ENCODE measurements at regions not wholly inside any gene's neighbourhood (a gene's known extent, or its start where the extent isn't known, plus 50 kb on each side); places are given as distances from the start of the nearest gene placed in this dataset.

GRCh38 chr3:86790884-86791549 is 199.9 kb downstream of the VGLL3 start:
- H3K9me3 ChIP-seq, result no peaks in the 10 kb centered on the region

DNA sequence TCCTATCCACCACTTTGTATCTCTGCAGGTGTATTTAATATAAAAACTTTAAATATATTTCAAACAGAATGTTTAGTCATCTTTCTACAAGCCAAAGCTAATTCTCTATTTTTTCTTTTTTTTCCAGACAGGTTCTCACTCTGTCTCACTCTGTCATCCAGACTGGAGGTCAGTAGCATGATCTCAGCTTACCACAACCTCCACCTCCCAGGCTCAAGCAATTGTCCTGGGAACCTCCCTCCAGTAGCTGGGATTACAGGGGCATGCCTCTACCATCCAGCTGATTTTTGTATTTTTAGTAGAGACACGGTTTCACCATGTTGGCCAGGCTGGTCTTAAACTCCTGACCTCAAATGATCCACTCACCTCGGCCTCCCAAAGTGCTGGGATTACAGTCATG is 202.6 kb downstream of the VGLL3 start:
- WGBS, 4 donors, result 69 to 73% (median 72%) methylated on average over 2 of the region's 2 CpGs
- DNase-seq, result no peak
- intact Hi-C loops (cut with DNase I), result loop anchor here in 1 of 10 donors (10.0 kb wide), 1 partner anchor 216 kb away; no protein-coding TSS in a partner anchor

More at GRCh38 chr3:86790884-86791549, 199.9 kb downstream of the VGLL3 start:
- DNase-seq (no peak), ATAC-seq (no peak)
- Histone ChIP-seq H3K4me1 (peaks cover 0 to 9% (median 0%) of the 10 kb centered on the region in 12 donors), H3K36me3 (no peaks in the 10 kb centered on the region), H3K27ac (no peak overlapping the region), H3K4me3 (no peak overlapping the region), H3K27me3 (no peaks in the 10 kb centered on the region)
- intact Hi-C loops (cut with DNase I), result loop anchor here in 1 of 10 donors (10.0 kb wide), 1 partner anchor 204 kb away; the partner anchor contains the start of gene VGLL3
- TF ChIP-seq POLR2A (IDR thresholded peaks at IDR 0.05), result no peak
- TF ChIP-seq, protein P1, sequence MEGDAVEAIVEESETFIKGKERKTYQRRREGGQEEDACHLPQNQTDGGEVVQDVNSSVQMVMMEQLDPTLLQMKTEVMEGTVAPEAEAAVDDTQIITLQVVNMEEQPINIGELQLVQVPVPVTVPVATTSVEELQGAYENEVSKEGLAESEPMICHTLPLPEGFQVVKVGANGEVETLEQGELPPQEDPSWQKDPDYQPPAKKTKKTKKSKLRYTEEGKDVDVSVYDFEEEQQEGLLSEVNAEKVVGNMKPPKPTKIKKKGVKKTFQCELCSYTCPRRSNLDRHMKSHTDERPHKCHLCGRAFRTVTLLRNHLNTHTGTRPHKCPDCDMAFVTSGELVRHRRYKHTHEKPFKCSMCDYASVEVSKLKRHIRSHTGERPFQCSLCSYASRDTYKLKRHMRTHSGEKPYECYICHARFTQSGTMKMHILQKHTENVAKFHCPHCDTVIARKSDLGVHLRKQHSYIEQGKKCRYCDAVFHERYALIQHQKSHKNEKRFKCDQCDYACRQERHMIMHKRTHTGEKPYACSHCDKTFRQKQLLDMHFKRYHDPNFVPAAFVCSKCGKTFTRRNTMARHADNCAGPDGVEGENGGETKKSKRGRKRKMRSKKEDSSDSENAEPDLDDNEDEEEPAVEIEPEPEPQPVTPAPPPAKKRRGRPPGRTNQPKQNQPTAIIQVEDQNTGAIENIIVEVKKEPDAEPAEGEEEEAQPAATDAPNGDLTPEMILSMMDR (IDR thresholded peaks at IDR 0.05), result no peak
- WGBS, 4 donors, result 89 to 94% (median 92%) methylated on average over 4 of the region's 4 CpGs

DNA sequence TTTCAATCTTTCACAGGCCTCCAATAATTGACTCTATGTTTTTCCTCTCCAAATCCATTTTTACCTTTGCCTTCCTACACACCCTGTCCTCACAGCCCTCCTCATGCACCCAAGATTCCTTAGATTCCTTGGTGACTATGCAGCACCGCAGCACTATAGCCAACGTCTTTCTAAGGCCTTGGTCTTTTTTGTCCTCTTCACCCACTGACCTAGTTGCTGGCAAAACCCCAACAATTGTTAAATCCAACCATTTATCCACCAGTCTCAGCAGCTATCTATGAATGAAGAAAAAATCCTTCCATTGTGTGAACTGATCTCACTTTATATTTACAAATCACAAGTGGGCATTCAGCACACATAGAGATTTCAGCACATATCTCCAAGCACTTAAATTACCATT is 203.9 kb downstream of the VGLL3 start:
- Histone ChIP-seq H3K4me3 (no peak overlapping the region), H3K27ac (no peak overlapping the region), H3K4me1 (no peaks in the 10 kb centered on the region), H3K36me3 (no peaks in the 10 kb centered on the region), H3K9me3 (no peaks in the 10 kb centered on the region), H3K27me3 (no peaks in the 10 kb centered on the region)
- WGBS, 4 donors, result 36 to 46% (median 41%) methylated on average over 2 of the region's 2 CpGs
- ATAC-seq, result no peak
- no peak for DNase-seq
- intact Hi-C loops (cut with DNase I), result loop anchor here in 1 of 10 donors (10.0 kb wide), 1 partner anchor 218 kb away; no protein-coding TSS in a partner anchor
- TF ChIP-seq, protein P1 (IDR thresholded peaks at IDR 0.05), result no peak
- no peak for TF ChIP-seq POLR2A (IDR thresholded peaks at IDR 0.05)

More for the DNA sequence above, 202.6 kb downstream of the VGLL3 start:
- Histone ChIP-seq H3K4me3 (no peak overlapping the region), H3K27me3 (no peaks in the 10 kb centered on the region), H3K4me1 (peaks cover 0 to under 1% (median 0%) of the 10 kb centered on the region in 12 donors), H3K27ac (no peak overlapping the region), H3K36me3 (no peaks in the 10 kb centered on the region), H3K9me3 (no peaks in the 10 kb centered on the region)
- ATAC-seq, result no peak
- TF ChIP-seq, protein P1 (IDR thresholded peaks at IDR 0.05), result no peak
- TF ChIP-seq POLR2A (IDR thresholded peaks at IDR 0.05), result no peak

DNA sequence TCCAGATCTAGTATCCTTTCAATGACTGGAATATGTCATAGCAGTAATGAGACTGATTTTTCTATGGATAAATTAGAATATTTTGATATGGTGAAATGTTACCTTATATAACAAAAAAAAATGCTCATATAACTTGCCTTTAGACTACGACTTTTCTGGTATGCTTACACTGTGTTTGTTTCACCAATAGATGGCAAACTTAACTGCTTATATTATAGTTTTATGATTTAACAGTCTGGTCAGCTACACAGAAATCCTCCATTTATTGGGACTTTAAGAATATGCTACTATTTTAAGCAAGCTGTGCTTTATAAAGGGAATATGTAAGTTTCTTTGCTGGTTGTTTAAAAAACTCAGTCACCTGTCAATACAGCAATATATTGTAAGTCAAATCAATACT is 205.6 kb downstream of the VGLL3 start:
- peak in 1 of 4 donors; percentile 51 for ATAC-seq
- no peaks in the 10 kb centered on the region for H3K4me1 ChIP-seq
- DNase-seq, result no peak
- no peak overlapping the region for H3K27ac ChIP-seq
- TF ChIP-seq POLR2A (IDR thresholded peaks at IDR 0.05), result no peak
- TF ChIP-seq, protein P1 (IDR thresholded peaks at IDR 0.05), result peak in 5 of 12 donors; percentile 9 to 41 (median 34)
- H3K36me3 ChIP-seq, result no peaks in the 10 kb centered on the region
- no peaks in the 10 kb centered on the region for H3K27me3 ChIP-seq
- no peak overlapping the region for H3K4me3 ChIP-seq
- intact Hi-C loops (cut with DNase I), result loop anchor here in 1 of 10 donors (10.0 kb wide), 1 partner anchor 219 kb away; no protein-coding TSS in a partner anchor
- 49 to 59% (median 58%) methylated on average over 1 of the region's 1 CpG for WGBS, 4 donors
- no peaks in the 10 kb centered on the region for H3K9me3 ChIP-seq

Measured in heart left ventricle (tissue), 16 donors.